ENCODE measurements at regions not wholly inside any gene's neighbourhood (a gene's known extent, or its start where the extent isn't known, plus 50 kb on each side); places are given as distances from the start of the nearest gene placed in this dataset.

DNA sequence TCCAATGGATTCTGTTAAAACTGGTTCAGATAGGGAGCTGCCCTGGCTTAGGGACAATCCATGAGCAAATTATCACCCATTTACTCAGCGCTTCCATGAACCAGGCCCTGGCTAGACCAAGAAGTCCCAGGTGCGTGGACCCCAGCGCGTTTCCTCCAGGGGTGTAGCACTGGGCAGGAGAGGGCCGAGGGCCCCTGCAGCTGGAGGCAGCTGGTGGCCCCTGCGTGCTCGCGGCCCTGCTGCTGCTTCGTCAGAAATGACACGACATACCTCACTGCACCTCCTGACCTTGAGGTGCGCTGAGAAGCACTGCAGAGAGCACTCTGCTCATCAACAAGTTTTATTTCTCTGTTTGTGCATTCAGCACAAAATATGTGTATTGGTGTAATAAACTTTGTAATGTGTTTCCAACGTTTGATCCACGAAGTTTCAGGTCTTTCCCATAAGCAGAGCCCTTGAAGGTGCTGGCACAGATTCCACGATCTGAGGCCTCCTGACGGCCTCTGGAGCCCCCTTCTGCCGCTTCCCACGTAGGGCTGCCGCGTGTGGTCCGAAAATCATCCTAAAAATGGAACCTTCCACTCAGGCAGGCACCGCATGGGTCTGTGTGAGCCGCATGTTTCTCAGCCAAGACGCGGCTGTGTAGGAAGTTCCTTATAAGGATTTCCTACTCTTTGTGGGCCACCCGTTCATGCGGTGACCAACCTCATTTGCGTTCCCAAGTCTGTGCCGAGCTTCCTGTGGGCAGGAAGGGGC, 50.8 kb upstream of the ZCCHC14 start:
- TF ChIP-seq, protein P1, sequence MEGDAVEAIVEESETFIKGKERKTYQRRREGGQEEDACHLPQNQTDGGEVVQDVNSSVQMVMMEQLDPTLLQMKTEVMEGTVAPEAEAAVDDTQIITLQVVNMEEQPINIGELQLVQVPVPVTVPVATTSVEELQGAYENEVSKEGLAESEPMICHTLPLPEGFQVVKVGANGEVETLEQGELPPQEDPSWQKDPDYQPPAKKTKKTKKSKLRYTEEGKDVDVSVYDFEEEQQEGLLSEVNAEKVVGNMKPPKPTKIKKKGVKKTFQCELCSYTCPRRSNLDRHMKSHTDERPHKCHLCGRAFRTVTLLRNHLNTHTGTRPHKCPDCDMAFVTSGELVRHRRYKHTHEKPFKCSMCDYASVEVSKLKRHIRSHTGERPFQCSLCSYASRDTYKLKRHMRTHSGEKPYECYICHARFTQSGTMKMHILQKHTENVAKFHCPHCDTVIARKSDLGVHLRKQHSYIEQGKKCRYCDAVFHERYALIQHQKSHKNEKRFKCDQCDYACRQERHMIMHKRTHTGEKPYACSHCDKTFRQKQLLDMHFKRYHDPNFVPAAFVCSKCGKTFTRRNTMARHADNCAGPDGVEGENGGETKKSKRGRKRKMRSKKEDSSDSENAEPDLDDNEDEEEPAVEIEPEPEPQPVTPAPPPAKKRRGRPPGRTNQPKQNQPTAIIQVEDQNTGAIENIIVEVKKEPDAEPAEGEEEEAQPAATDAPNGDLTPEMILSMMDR (IDR thresholded peaks at IDR 0.05) = no peak
- TF ChIP-seq EP300 (IDR thresholded peaks at IDR 0.05; ENCODE audit: low read depth) (no peak), POLR2AphosphoS5 (IDR thresholded peaks at IDR 0.05) (no peak), POLR2A (IDR thresholded peaks at IDR 0.05) (no peak)

All from transverse colon (tissue), 4 donors.